ENCODE measurements at regions not wholly inside any gene's neighbourhood (a gene's known extent, or its start where the extent isn't known, plus 50 kb on each side); places are given as distances from the start of the nearest gene placed in this dataset.

DNA sequence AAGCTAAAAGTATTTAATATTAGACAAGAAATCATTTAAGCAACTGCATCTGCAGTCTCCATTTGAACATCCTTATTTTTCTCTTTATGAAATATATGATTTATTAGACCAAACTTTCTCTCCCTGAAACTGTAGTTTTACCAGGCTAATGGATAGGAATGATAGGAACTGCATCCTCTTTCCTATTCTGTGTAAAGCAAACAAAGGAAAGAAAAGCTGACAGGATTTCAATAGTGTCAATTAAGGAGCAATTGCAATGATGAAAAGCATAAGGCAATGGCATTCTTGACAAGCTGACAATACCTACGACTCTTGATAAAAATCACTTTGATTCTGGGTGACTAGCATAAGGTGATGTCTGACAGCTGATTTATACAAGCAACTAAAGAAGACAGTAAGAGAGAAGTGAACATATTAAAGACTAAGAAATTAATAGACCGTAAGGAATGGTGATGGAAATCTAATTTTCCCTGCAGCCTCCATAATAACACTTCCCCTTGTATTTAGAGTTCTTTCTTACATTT is 502.5 kb downstream of the TECRL start:
- TF ChIP-seq EZH2 (IDR thresholded peaks at IDR 0.05) (no peak), POLR2AphosphoS5 (IDR thresholded peaks at IDR 0.05; ENCODE audit: borderline replicate concordance, low read depth, low read length) (no peak)

Measured in SK-N-MC (cell line).